ENCODE measurements at regions not wholly inside any gene's neighbourhood (a gene's known extent, or its start where the extent isn't known, plus 50 kb on each side); places are given as distances from the start of the nearest gene placed in this dataset.

- TF ChIP-seq CTCF (IDR thresholded peaks at IDR 0.05), result no peak
- TF ChIP-seq POLR2A (IDR thresholded peaks at IDR 0.05), result no peak
Observed at GRCh38 chr3:28934126-28934813, 346.6 kb upstream of the RBMS3 start.

Data from lower leg skin (tissue), 3 donors.